K562 (cell line): ENCODE measurements at regions not wholly inside any gene's neighbourhood (a gene's known extent, or its start where the extent isn't known, plus 50 kb on each side); places are given as distances from the start of the nearest gene placed in this dataset.

Experiments used
- ATAC-seq: fragments of 200-7000 bp; cut with Tn5 transposase; 3 replicates; pipeline ENCODE4 v1.9.1; 2020; ENCODE audit warnings: moderate library complexity
- BruUV-seq: library from RNA; stranded (reverse); fragments of 400-500 nt; replicated peaks from 2 replicates; lab custom pipeline; 2021; lab: Mats Ljungman, UMichigan
- CTCF ChIA-PET: fragments of 300-600 bp; formaldehyde crosslinking; extraction: SDS; loops from one replicate; lab custom pipeline; 2021; ENCODE audit warnings: low intra/inter-chr PET ratio; lab: Yijun Ruan, JAX
- POLR2A ChIA-PET: fragments of 300-600, 350-650 bp; sonication (Branson Sonifier 250); formaldehyde crosslinking; extraction: SDS; loops from one replicate; lab custom pipeline; 2021; ENCODE audit warnings: antibody characterized with exemption, inconsistent platforms; lab: Yijun Ruan, JAX
- DNase-seq, 4 experiments: peaks; one replicate each; pipeline versions ENCODE4 v3.0.0 to v3.0.0-alpha.2; 2011 to 2018; ENCODE audit warnings: low spot score in 3 of 4, mixed read lengths in 3 of 4; ENCODE audit errors: extremely low read depth in 1 of 4
- FAIRE-seq: peaks from 2 replicates; lab custom pipeline; 2011; peaks lifted over from hg19 to GRCh38; lab: Jason Lieb, UNC
- H2AFZ ChIP-seq: 2 replicates; pipeline ENCODE4 v1.6.0; 2011; ENCODE audit warnings: low read depth, low read length, control low read depth, inconsistent platforms
- H3K27ac ChIP-seq: fragments of 200-600 bp; 3 replicates; pipeline ENCODE4 v1.8.0; 2011; ENCODE audit warnings: low read depth, mild to moderate bottlenecking, control low read depth, inconsistent platforms, low read length, moderate library complexity, mixed read lengths; ENCODE audit errors: extremely low read depth
- H3K27me3 ChIP-seq, 2 experiments: fragments of 300-600 bp in 1 of 2; 2 replicates in 1 of 2; 3 replicates in 1 of 2; pipeline versions ENCODE4 v1.6.0 to v1.8.0; 2011; ENCODE audit warnings: inconsistent platforms in 2 of 2, low read length in 2 of 2, mild to moderate bottlenecking in 1 of 2, mixed read lengths in 1 of 2, moderate library complexity in 1 of 2; ENCODE audit not compliant: control insufficient read depth in 2 of 2, insufficient read depth in 2 of 2
- H3K36me3 ChIP-seq: fragments of 300-600 bp; 3 replicates; pipeline ENCODE4 v1.8.0; 2011; ENCODE audit warnings: mild to moderate bottlenecking, low read length, inconsistent platforms; ENCODE audit not compliant: control insufficient read depth, insufficient read depth
- H3K4me1 ChIP-seq, 2 experiments: fragments of 200-600 bp in 1 of 2; replicated peaks in 1 of 2; 2 replicates in 1 of 2; 3 replicates in 1 of 2; pipeline versions ENCODE4 v1.5.1 to v1.8.0; 2011; ENCODE audit warnings: inconsistent platforms in 2 of 2, low read length in 2 of 2, mild to moderate bottlenecking in 1 of 2, mixed read lengths in 1 of 2, moderate library complexity in 1 of 2; ENCODE audit not compliant: control insufficient read depth in 2 of 2, insufficient read depth in 2 of 2
- H3K4me2 ChIP-seq: 2 replicates; pipeline ENCODE4 v1.6.1; 2011; ENCODE audit warnings: low read length, control low read depth, inconsistent platforms, mixed read lengths; ENCODE audit not compliant: insufficient read depth
- H3K4me3 ChIP-seq: fragments of 200-600 bp; sonication (generic), shearing (Covaris generic); 2 replicates; pipeline ENCODE4 v1.5.1; 2016; ENCODE audit warnings: control low read depth, inconsistent platforms
- H3K79me2 ChIP-seq: fragments of 200-600 bp; 3 replicates; pipeline ENCODE4 v1.8.0; 2011; ENCODE audit warnings: low read length, inconsistent platforms; ENCODE audit not compliant: control insufficient read depth, insufficient read depth
- H3K9ac ChIP-seq, 2 experiments: 2 replicates each; pipeline versions ENCODE4 v1.6.0 to v1.6.1; 2011; ENCODE audit warnings: low read depth in 2 of 2, low read length in 2 of 2, control low read depth in 1 of 2, inconsistent platforms in 1 of 2, mild to moderate bottlenecking in 1 of 2, mixed read lengths in 1 of 2; ENCODE audit not compliant: insufficient read depth in 1 of 2
- H3K9me1 ChIP-seq: one replicate; pipeline ENCODE4 v1.6.0; 2011; ENCODE audit warnings: inconsistent platforms, mild to moderate bottlenecking, low read length, moderate library complexity; ENCODE audit not compliant: control insufficient read depth, insufficient read depth
- H3K9me3 ChIP-seq: replicated peaks from 2 replicates; pipeline ENCODE4 v1.5.1; 2011; ENCODE audit warnings: low read depth, low read length, inconsistent platforms; ENCODE audit not compliant: control insufficient read depth, insufficient read depth
- H4K20me1 ChIP-seq: replicated peaks from 2 replicates; pipeline ENCODE4 v1.6.1; 2011; ENCODE audit warnings: low read length, inconsistent platforms, mixed read lengths; ENCODE audit not compliant: control insufficient read depth, insufficient read depth
- ARID4B ChIP-seq: sonication (generic); formaldehyde crosslinking; IDR thresholded peaks from 2 replicates; pipeline ENCODE4 v1.8.0; 2022; ENCODE audit warnings: mild to moderate bottlenecking, missing genetic modification reagents
- CHD1 ChIP-seq: fragments of 200-600 bp; sonication (generic); IDR thresholded peaks from one replicate; pipeline ENCODE4 v1.6.1; 2012; ENCODE audit warnings: mild to moderate bottlenecking, moderate library complexity, low read length, inconsistent platforms
- CXXC5 ChIP-seq: fragments of 250-450 bp; sonication (Bioruptor Pico); IDR thresholded peaks from 2 replicates; pipeline ENCODE4 v1.8.0; 2022; ENCODE audit warnings: inconsistent platforms, mild to moderate bottlenecking, moderate library complexity
- ELF4 ChIP-seq: fragments of 450-650 bp; formaldehyde crosslinking; IDR thresholded peaks from 2 replicates; pipeline ENCODE4 v1.4.0; 2022; ENCODE audit warnings: missing genetic modification characterization
- FOXK1 ChIP-seq: sonication (generic); formaldehyde crosslinking; IDR thresholded peaks from 2 replicates; pipeline ENCODE4 v1.8.0; 2022; ENCODE audit warnings: missing genetic modification reagents, mild to moderate bottlenecking, borderline replicate concordance
- MAFG ChIP-seq: fragments of 450-650 bp; conservative IDR thresholded peaks from 2 replicates; pipeline ENCODE4 v1.6.1; 2016; ENCODE audit warnings: missing genetic modification characterization, missing compliant biosample characterization
- MLX ChIP-seq, 2 experiments: fragments of 450-650 bp in 1 of 2; sonication (generic) in 1 of 2; formaldehyde crosslinking; conservative IDR thresholded peaks; 2 replicates each; pipeline versions ENCODE4 v1.4.0 to v1.8.1; 2020 to 2022; ENCODE audit warnings: mild to moderate bottlenecking in 1 of 2, missing genetic modification reagents in 1 of 2
- RBBP5 ChIP-seq: fragments of 200-600 bp; sonication (generic); IDR thresholded peaks from 2 replicates; pipeline ENCODE4 v1.6.1; 2012; ENCODE audit warnings: borderline replicate concordance, mild to moderate bottlenecking, low read length, control low read depth, inconsistent platforms; ENCODE audit not compliant: insufficient read depth, poor library complexity, severe bottlenecking
- SP1 ChIP-seq: sonication (generic); formaldehyde crosslinking; IDR thresholded peaks from 2 replicates; pipeline ENCODE4 v1.8.1; 2022; ENCODE audit warnings: mild to moderate bottlenecking, missing genetic modification reagents
- U2AF1 ChIP-seq: fragments of 200-400 bp; formaldehyde crosslinking; optimal IDR thresholded peaks from 2 replicates; pipeline ENCODE3; 2017; ENCODE audit warnings: mild to moderate bottlenecking, low read depth, low read length, moderate library complexity
- WGBS: fragments of 100-300 bp; shearing (Covaris generic); methylation state at CpG from one replicate; pipeline ENCODE4 v1.1.6; 2016; ENCODE audit warnings: low coverage, mixed read lengths; ENCODE audit not compliant: insufficient coverage; ENCODE audit errors: missing lambda C conversion rate; 5-methylcytosine and 5-hydroxymethylcytosine counted together
- in situ Hi-C: fragments of 300-500 bp; cut with MboI; formaldehyde crosslinking; loops from 4 replicates; pipeline ENCODE4 v1.15.0; 2018; ENCODE audit warnings: inconsistent platforms, mixed read lengths
- intact Hi-C: fragments of 100-400 bp; cut with micrococcal nuclease; formaldehyde crosslinking; loops from 2 replicates; pipeline ENCODE4 v1.14.2; 2022
- TF ChIP-seq, protein P1 (sequence below): sonication (generic); formaldehyde crosslinking; IDR thresholded peaks from 2 replicates; pipeline ENCODE4 v1.8.0; 2023; ENCODE audit warnings: missing genetic modification reagents, mild to moderate bottlenecking, borderline replicate concordance

GRCh38 chr12:86435053-86435452 lies 178.9 kb upstream of the MGAT4C start (continued):
- TF ChIP-seq, protein P1, sequence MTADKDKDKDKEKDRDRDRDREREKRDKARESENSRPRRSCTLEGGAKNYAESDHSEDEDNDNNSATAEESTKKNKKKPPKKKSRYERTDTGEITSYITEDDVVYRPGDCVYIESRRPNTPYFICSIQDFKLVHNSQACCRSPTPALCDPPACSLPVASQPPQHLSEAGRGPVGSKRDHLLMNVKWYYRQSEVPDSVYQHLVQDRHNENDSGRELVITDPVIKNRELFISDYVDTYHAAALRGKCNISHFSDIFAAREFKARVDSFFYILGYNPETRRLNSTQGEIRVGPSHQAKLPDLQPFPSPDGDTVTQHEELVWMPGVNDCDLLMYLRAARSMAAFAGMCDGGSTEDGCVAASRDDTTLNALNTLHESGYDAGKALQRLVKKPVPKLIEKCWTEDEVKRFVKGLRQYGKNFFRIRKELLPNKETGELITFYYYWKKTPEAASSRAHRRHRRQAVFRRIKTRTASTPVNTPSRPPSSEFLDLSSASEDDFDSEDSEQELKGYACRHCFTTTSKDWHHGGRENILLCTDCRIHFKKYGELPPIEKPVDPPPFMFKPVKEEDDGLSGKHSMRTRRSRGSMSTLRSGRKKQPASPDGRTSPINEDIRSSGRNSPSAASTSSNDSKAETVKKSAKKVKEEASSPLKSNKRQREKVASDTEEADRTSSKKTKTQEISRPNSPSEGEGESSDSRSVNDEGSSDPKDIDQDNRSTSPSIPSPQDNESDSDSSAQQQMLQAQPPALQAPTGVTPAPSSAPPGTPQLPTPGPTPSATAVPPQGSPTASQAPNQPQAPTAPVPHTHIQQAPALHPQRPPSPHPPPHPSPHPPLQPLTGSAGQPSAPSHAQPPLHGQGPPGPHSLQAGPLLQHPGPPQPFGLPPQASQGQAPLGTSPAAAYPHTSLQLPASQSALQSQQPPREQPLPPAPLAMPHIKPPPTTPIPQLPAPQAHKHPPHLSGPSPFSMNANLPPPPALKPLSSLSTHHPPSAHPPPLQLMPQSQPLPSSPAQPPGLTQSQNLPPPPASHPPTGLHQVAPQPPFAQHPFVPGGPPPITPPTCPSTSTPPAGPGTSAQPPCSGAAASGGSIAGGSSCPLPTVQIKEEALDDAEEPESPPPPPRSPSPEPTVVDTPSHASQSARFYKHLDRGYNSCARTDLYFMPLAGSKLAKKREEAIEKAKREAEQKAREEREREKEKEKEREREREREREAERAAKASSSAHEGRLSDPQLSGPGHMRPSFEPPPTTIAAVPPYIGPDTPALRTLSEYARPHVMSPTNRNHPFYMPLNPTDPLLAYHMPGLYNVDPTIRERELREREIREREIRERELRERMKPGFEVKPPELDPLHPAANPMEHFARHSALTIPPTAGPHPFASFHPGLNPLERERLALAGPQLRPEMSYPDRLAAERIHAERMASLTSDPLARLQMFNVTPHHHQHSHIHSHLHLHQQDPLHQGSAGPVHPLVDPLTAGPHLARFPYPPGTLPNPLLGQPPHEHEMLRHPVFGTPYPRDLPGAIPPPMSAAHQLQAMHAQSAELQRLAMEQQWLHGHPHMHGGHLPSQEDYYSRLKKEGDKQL (CRISPR knock-in tag): no peak
- TF ChIP-seq ELF4 (CRISPR knock-in tag): no peak
- TF ChIP-seq SP1 (CRISPR knock-in tag): no peak
- no peak for TF ChIP-seq CXXC5 (CRISPR knock-in tag)

DNA sequence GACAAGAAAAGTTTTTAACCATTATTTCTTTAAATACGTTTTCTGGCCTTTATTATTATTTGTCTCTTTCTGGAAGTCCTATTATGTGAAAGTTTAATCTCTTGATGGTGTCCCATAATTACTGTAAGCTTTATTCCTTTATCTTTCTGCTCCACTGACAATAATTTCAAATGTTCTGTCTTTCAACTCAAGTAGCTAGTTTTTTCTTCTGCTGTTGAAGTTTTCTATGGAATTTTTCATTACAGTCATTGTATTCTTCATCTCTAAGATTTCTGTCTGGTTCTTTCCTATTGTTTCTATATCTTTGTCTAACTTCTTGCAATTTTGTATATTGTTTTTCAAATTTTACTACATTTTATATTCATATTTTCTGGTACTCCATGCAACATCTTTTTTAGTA lies 173.6 kb upstream of the MGAT4C start:
- Histone ChIP-seq H3K9me1 (no peaks in the 10 kb centered on the region), H3K36me3 (no peaks in the 10 kb centered on the region), H3K9ac (no peak overlapping the region), H2AFZ (no peak overlapping the region), H3K9me3 (0 out of 2 replicates have a peak, but pooled peaks cover 2% of the 10 kb centered on the region), H4K20me1 (no peaks in the 10 kb centered on the region), H3K27me3 (no peaks in the 10 kb centered on the region), H3K4me3 (no peak overlapping the region), H3K27ac (no peak overlapping the region), H3K4me1 (no peaks in the 10 kb centered on the region), H3K4me2 (no peak overlapping the region), H3K79me2 (no peaks in the 10 kb centered on the region)
- FAIRE-seq (no peak), DNase-seq (no peak), ATAC-seq (no peak)
- intact Hi-C loops (no loop called here), in situ Hi-C loops (no loop called here)
- POLR2A ChIA-PET: no interaction called here
- WGBS: 0% methylated on average over 1 of the region's 1 CpG
- CTCF ChIA-PET: no interaction called here
- no TSS peak for BruUV-seq
- no peak for TF ChIP-seq U2AF1
- no peak for TF ChIP-seq CHD1
- TF ChIP-seq ARID4B (CRISPR knock-in tag): no peak
- no peak for TF ChIP-seq MAFG (tag)
- TF ChIP-seq RBBP5: no peak
- TF ChIP-seq FOXK1 (CRISPR knock-in tag): no peak
- no peak for TF ChIP-seq MLX (CRISPR knock-in tag; conservative IDR thresholded peaks at IDR 0.05)
